ENCODE measurements at regions not wholly inside any gene's neighbourhood (a gene's known extent, or its start where the extent isn't known, plus 50 kb on each side); places are given as distances from the start of the nearest gene placed in this dataset.

DNA sequence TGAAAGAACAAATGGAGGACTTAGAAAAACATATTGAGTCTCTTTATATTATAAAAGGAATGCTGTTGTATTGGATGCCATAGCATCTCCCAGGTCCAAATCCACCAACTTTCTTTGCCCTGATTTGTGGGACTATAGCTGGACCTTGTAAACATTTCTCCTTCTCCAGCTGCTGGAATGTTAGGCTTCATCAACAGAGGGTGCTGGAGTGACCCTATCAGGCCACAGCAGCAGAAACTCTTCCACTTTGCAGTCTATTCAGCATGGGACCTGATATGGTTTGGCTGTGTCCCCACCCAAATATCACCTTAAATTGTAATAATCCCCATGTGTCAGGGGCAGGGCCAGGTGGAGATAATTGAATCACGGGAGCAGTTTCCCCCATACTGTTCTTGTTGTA is 138.4 kb upstream of the ARL4C start:
- Histone ChIP-seq H3K4me2 (ENCODE audit: low read depth, low read length, poor library complexity, severe bottlenecking) (no peak overlapping the region), H4K20me1 (ENCODE audit: insufficient read depth, low read length, poor library complexity, severe bottlenecking) (no peaks in the 10 kb centered on the region), H2AFZ (ENCODE audit: low read length) (no peak overlapping the region), H3K79me2 (ENCODE audit: insufficient read depth, low read length) (no peaks in the 10 kb centered on the region), H3K27me3 (ENCODE audit: insufficient read depth, low read length, poor library complexity, severe bottlenecking) (no peaks in the 10 kb centered on the region), H3K36me3 (ENCODE audit: insufficient read depth, low read length) (no peaks in the 10 kb centered on the region), H3K9me3 (ENCODE audit: insufficient read depth, low read depth, low read length) (no peaks in the 10 kb centered on the region), H3K4me1 (ENCODE audit: insufficient read depth, low read length, poor library complexity, severe bottlenecking) (no peaks in the 10 kb centered on the region), H3K9me2 (replicated peaks; ENCODE audit: low read depth, low read length) (no peaks in the 10 kb centered on the region), H3K9ac (ENCODE audit: low read depth, low read length, poor library complexity, severe bottlenecking) (no peak overlapping the region), H3K4me3 (ENCODE audit: low read length, poor library complexity, severe bottlenecking) (no peak overlapping the region), H3F3A (ENCODE audit: low read depth) (no peaks in the 10 kb centered on the region)
- no peak for TF ChIP-seq EZH2phosphoT487 (IDR thresholded peaks at IDR 0.05; ENCODE audit: borderline replicate concordance)
- TF ChIP-seq, protein P1, sequence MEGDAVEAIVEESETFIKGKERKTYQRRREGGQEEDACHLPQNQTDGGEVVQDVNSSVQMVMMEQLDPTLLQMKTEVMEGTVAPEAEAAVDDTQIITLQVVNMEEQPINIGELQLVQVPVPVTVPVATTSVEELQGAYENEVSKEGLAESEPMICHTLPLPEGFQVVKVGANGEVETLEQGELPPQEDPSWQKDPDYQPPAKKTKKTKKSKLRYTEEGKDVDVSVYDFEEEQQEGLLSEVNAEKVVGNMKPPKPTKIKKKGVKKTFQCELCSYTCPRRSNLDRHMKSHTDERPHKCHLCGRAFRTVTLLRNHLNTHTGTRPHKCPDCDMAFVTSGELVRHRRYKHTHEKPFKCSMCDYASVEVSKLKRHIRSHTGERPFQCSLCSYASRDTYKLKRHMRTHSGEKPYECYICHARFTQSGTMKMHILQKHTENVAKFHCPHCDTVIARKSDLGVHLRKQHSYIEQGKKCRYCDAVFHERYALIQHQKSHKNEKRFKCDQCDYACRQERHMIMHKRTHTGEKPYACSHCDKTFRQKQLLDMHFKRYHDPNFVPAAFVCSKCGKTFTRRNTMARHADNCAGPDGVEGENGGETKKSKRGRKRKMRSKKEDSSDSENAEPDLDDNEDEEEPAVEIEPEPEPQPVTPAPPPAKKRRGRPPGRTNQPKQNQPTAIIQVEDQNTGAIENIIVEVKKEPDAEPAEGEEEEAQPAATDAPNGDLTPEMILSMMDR (conservative IDR thresholded peaks at IDR 0.05; ENCODE audit: low read length), result no peak

DNA sequence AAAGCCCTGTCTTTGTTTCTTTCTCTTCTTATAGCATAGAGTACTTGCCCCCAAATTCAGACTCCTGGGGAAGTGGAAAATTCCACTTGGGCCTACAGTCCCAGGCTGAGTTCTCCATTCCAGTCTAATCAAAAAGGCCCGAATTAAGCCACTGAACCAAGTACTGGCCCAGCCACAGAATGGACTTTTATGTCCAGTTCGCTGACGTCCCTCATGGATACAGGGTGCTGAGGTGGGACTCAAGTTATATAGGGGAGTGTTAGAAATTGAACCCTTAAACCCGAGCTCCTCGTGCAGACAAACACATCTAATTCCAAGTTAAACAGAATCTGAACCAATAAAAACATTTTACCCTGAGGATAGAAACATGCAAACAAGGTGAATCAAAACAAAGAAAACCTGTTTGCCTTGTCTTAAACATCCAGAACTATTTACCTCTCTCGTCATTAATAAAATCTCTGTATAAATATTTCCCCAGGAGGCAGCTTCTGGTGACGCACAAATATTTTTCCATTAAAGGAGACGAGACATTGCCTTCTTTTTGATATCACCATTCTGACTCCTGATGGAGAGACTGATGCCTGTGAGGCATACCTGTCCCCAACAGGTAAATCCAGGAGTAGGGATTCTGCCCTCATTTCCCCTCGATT is 136.8 kb upstream of the ARL4C start:
- no peaks in the 10 kb centered on the region for H4K20me1 ChIP-seq (ENCODE audit: insufficient read depth, low read length, poor library complexity, severe bottlenecking)
- no peaks in the 10 kb centered on the region for H3K27me3 ChIP-seq (ENCODE audit: insufficient read depth, low read length, poor library complexity, severe bottlenecking)
- H3F3A ChIP-seq (ENCODE audit: low read depth), result no peaks in the 10 kb centered on the region
- H3K79me2 ChIP-seq (ENCODE audit: insufficient read depth, low read length), result no peaks in the 10 kb centered on the region
- H3K4me2 ChIP-seq (ENCODE audit: low read depth, low read length, poor library complexity, severe bottlenecking), result no peak overlapping the region
- H3K4me3 ChIP-seq (ENCODE audit: low read length, poor library complexity, severe bottlenecking), result no peak overlapping the region
- no peaks in the 10 kb centered on the region for H3K9me2 ChIP-seq (replicated peaks; ENCODE audit: low read depth, low read length)
- H3K9me3 ChIP-seq (ENCODE audit: insufficient read depth, low read depth, low read length), result no peaks in the 10 kb centered on the region
- H3K4me1 ChIP-seq (ENCODE audit: insufficient read depth, low read length, poor library complexity, severe bottlenecking), result no peaks in the 10 kb centered on the region
- TF ChIP-seq, protein P1 (conservative IDR thresholded peaks at IDR 0.05; ENCODE audit: low read length), result no peak
- TF ChIP-seq EZH2phosphoT487 (IDR thresholded peaks at IDR 0.05; ENCODE audit: borderline replicate concordance), result no peak
- no peak overlapping the region for H3K9ac ChIP-seq (ENCODE audit: low read depth, low read length, poor library complexity, severe bottlenecking)
- no peaks in the 10 kb centered on the region for H3K36me3 ChIP-seq (ENCODE audit: insufficient read depth, low read length)
- H2AFZ ChIP-seq (ENCODE audit: low read length), result no peak overlapping the region

DNA sequence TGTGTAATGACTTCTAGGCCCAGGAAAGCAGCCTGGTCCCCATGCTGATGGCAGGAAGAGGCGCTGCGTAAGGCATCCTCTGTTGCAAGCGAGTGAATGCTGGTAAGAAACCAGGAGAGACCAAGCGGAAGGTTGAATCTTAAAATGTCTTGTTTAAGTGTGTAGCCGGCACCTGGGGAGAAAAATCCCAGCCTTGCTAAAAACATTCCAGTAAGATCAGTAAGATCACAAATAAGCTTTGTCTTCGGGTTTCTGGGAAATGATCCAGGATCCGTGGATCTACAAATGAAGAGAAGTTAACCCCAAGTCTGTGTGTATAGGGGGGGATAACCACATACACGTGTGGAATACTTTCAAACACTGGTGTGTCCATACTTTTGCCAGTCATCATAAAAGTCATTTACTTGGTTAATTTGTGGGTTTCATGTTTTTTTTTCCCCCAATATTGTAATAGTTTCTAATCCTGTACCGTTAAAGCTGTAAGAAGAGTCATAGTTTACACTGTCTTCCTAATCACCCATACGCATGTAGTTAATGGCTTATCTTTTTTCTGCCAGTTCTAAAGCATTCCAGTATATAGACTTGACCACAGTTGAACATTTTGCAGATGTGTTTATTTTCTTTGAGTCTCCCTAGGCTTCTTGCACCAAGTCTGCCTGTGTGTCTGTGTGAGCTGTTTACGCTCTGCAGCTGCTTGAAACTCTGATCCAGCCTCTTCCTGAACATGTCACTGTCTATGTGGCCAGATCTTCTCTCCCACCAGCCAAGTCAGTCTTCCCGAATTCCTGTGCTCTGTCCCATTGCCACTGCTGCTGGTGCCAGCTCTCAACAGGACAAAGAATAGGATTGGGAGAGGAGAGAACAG is 135.9 kb upstream of the ARL4C start:
- Histone ChIP-seq H3K4me2 (ENCODE audit: low read depth, low read length, poor library complexity, severe bottlenecking) (no peak overlapping the region), H3K27me3 (ENCODE audit: insufficient read depth, low read length, poor library complexity, severe bottlenecking) (no peaks in the 10 kb centered on the region), H3K79me2 (ENCODE audit: insufficient read depth, low read length) (no peaks in the 10 kb centered on the region), H3K9ac (ENCODE audit: low read depth, low read length, poor library complexity, severe bottlenecking) (no peak overlapping the region), H3F3A (ENCODE audit: low read depth) (no peaks in the 10 kb centered on the region), H2AFZ (ENCODE audit: low read length) (no peak overlapping the region), H3K36me3 (ENCODE audit: insufficient read depth, low read length) (no peaks in the 10 kb centered on the region), H3K4me3 (ENCODE audit: low read length, poor library complexity, severe bottlenecking) (no peak overlapping the region), H4K20me1 (ENCODE audit: insufficient read depth, low read length, poor library complexity, severe bottlenecking) (no peaks in the 10 kb centered on the region), H3K9me3 (ENCODE audit: insufficient read depth, low read depth, low read length) (no peaks in the 10 kb centered on the region), H3K9me2 (replicated peaks; ENCODE audit: low read depth, low read length) (no peaks in the 10 kb centered on the region), H3K4me1 (ENCODE audit: insufficient read depth, low read length, poor library complexity, severe bottlenecking) (no peaks in the 10 kb centered on the region)
- TF ChIP-seq, protein P1 (conservative IDR thresholded peaks at IDR 0.05; ENCODE audit: low read length), result no peak
- TF ChIP-seq EZH2phosphoT487 (IDR thresholded peaks at IDR 0.05; ENCODE audit: borderline replicate concordance), result no peak

All from Loucy (cell line).